ENCODE measurements at regions not wholly inside any gene's neighbourhood (a gene's known extent, or its start where the extent isn't known, plus 50 kb on each side); places are given as distances from the start of the nearest gene placed in this dataset.

DNA sequence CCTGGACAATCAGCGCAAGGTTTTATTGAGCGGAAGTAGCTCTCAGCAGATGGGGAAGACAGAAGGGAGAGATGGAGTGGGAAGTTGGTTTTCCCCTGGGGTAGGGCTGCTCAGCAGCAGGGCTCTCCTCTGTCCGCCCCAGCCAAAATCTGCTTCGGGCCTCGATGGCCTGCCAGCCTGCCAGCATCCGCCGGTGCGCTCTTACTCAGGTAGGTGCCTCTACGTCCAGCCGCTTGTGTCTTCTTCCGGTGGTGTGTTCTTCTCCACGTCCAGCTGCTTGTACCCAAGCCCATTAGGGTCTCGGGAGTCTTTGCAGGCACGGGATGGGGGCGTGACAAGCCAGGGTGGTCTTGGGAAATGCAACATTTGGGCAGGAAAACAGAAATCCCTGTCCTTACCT, 1340.0 kb upstream of the MAP3K7 start:
- ATAC-seq, result no peak
- TF ChIP-seq POLR2A (IDR thresholded peaks at IDR 0.05) (no peak), CTCF (IDR thresholded peaks at IDR 0.05) (no peak)
- intact Hi-C loops (cut with DNase I), result no loop called here
- no peak for DNase-seq
- H3K27ac ChIP-seq, result no peak overlapping the region
- H3K27me3 ChIP-seq, result no peaks in the 10 kb centered on the region
- H3K4me1 ChIP-seq, result no peaks in the 10 kb centered on the region
- no peak overlapping the region for H3K4me3 ChIP-seq
- no peaks in the 10 kb centered on the region for H3K9me3 ChIP-seq
- no peaks in the 10 kb centered on the region for H3K36me3 ChIP-seq
- 73% methylated on average over 7 of the region's 15 CpGs for WGBS (ENCODE audit: insufficient coverage, low coverage, low lambda C conversion rate, missing lambda C conversion rate)

DNA sequence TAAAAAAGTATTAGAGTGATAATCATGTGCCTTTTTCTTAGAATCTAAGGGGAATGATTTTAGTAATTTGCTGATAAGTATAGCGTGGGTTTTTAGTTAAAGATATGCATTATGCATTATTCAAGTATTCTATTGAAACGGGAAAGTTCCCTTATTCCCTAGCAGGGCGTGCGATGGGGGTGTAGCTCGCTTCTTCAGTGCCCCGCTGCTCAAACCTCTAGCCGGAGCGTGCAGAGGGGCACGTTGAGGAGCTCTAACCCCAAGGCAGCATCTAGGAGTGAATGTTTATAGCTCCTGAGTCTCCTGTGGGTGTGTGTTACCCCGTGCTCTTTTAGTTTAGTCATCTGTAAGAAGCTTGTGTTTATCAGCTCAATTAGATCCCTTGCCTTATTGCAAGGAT, 1339.5 kb upstream of the MAP3K7 start:
- H3K36me3 ChIP-seq, result no peaks in the 10 kb centered on the region
- intact Hi-C loops (cut with DNase I), result no loop called here
- H3K9me3 ChIP-seq, result no peaks in the 10 kb centered on the region
- WGBS (ENCODE audit: insufficient coverage, low coverage, low lambda C conversion rate, missing lambda C conversion rate), result 73% methylated on average over 9 of the region's 10 CpGs
- H3K4me3 ChIP-seq, result no peak overlapping the region
- ATAC-seq, result no peak
- H3K27me3 ChIP-seq, result no peaks in the 10 kb centered on the region
- no peaks in the 10 kb centered on the region for H3K4me1 ChIP-seq
- no peak for TF ChIP-seq POLR2A (IDR thresholded peaks at IDR 0.05)
- no peak for TF ChIP-seq CTCF (IDR thresholded peaks at IDR 0.05)
- no peak overlapping the region for H3K27ac ChIP-seq
- DNase-seq, result no peak

DNA sequence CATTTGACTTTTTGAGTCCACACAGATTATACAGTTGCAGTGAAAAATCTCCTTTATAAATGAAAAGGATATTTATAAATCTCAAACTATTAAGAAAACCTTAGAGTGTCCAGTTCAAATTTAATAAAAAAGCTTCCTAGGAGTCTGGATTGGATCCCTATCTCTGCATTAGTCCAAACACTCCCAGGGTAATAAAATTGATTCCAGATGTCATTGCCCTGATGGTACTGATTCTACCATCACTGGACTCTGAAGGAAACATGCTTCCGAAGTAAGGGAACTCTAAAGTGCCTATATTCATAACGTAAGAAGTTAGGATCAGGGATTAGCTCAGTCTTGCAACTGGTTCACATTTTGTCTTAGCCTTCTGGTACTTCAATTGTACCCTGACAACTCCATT, 1325.1 kb upstream of the MAP3K7 start:
- ATAC-seq, result no peak
- Histone ChIP-seq H3K27me3 (no peaks in the 10 kb centered on the region), H3K36me3 (no peaks in the 10 kb centered on the region), H3K4me3 (no peak overlapping the region), H3K9me3 (no peaks in the 10 kb centered on the region), H3K4me1 (no peaks in the 10 kb centered on the region), H3K27ac (no peak overlapping the region)
- intact Hi-C loops (cut with DNase I), result no loop called here
- no peak for DNase-seq
- TF ChIP-seq POLR2A (IDR thresholded peaks at IDR 0.05) (no peak), CTCF (IDR thresholded peaks at IDR 0.05) (no peak)
- whole genome bisulfite sequencing (ENCODE audit: insufficient coverage, low coverage, low lambda C conversion rate, missing lambda C conversion rate), result 47% methylated on average over 2 of the region's 2 CpGs

DNA sequence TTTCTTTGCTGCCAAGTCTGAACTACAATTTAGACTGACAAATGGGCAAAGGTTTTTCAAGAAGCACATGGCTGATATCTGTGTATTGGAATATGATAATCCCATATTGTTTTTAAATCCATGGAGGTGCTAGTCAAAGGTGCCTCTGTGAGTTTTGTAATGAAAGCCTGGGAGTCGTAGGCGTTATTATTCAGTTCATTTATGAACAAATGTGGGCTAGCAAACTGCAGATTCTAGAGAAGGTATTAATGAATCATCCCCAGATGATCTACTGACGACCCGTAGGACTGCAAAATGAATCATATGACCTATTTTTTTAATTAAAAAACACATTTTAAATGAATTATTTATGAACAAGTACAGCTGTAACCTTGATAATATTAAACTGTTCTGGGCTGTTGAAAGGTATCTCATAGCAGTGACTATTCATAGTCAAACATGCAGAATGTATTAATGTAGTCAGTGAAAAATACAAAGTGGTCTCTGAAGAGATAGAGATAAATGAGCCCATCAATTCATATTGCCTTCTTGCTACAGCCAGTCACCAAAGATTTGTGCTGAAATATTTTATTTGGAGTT, 1317.8 kb upstream of the MAP3K7 start:
- TF ChIP-seq POLR2A (IDR thresholded peaks at IDR 0.05), result no peak
- TF ChIP-seq CTCF (IDR thresholded peaks at IDR 0.05), result no peak
- H3K4me1 ChIP-seq, result no peaks in the 10 kb centered on the region
- no peaks in the 10 kb centered on the region for H3K9me3 ChIP-seq
- WGBS (ENCODE audit: insufficient coverage, low coverage, low lambda C conversion rate, missing lambda C conversion rate), result 36% methylated on average over 4 of the region's 4 CpGs
- intact Hi-C loops (cut with DNase I), result no loop called here
- H3K27me3 ChIP-seq, result no peaks in the 10 kb centered on the region
- H3K36me3 ChIP-seq, result no peaks in the 10 kb centered on the region
- H3K27ac ChIP-seq, result no peak overlapping the region
- ATAC-seq (no peak), DNase-seq (no peak)
- H3K4me3 ChIP-seq, result no peak overlapping the region
